ENCODE measurements at regions not wholly inside any gene's neighbourhood (a gene's known extent, or its start where the extent isn't known, plus 50 kb on each side); places are given as distances from the start of the nearest gene placed in this dataset.
A peak's percentile ranks its signal among the peaks of the same experiment; 100 is the strongest.

DNA sequence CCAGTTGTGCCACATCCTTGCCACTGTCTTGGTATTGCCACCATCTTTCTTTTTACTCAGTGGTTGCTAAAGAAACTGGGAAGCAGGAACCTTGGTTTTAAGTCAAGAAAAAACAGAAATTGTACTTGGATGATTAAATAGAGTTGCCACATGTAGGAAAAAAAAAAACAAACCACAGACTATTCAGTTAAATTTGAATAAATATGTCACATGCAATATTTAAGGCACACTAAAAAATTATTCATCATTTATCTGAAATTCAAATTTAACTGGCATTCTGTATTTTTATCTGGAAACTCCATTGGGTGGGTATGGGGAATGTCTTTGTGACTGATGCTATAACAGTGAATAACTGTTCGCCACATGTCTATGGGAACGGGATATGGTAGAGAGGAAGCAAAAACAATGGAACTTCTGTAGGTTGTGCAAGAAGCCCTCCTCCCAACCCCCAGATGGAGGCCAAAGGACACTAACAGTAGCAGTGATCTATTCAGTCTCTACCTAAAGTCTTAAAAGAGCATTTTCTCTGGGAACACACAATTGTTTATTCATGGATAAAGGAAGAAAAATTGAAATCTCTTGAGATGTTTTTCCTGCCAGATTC lies 57.0 kb upstream of the PLAC8 start:
- no peak for DNase-seq

GRCh38 chr4:83170952-83171399 lies 56.4 kb upstream of the PLAC8 start:
- peak; percentile 48 for DNase-seq
